ENCODE measurements at regions not wholly inside any gene's neighbourhood (a gene's known extent, or its start where the extent isn't known, plus 50 kb on each side); places are given as distances from the start of the nearest gene placed in this dataset.
A peak's percentile ranks its signal among the peaks of the same experiment; 100 is the strongest.

GRCh38 chr6:25121186-25121585, 158.0 kb upstream of the CARMIL1 start:
- no peak for TF ChIP-seq FOXP2 (optimal IDR thresholded peaks at IDR 0.05; ENCODE audit: borderline replicate concordance, extremely low read depth, extremely low read length, insufficient read depth)
- no peak for TF ChIP-seq POLR2AphosphoS5 (IDR thresholded peaks at IDR 0.05; ENCODE audit: low read depth, low read length)
- no peak for TF ChIP-seq TAF1 (IDR thresholded peaks at IDR 0.05; ENCODE audit: borderline replicate concordance, insufficient read depth, low read length)
- no peak for TF ChIP-seq SIN3A (IDR thresholded peaks at IDR 0.05; ENCODE audit: borderline replicate concordance, insufficient read depth, low read length)
- TF ChIP-seq REST (IDR thresholded peaks at IDR 0.05; ENCODE audit: insufficient read depth in 1 of 2, low read depth in 2 of 2, low read length in 2 of 2): no peak

- TF ChIP-seq POLR2AphosphoS5 (IDR thresholded peaks at IDR 0.05; ENCODE audit: low read depth, low read length) (no peak), FOXP2 (optimal IDR thresholded peaks at IDR 0.05; ENCODE audit: borderline replicate concordance, extremely low read depth, extremely low read length, insufficient read depth) (no peak), TAF1 (IDR thresholded peaks at IDR 0.05; ENCODE audit: borderline replicate concordance, insufficient read depth, low read length) (no peak), SIN3A (IDR thresholded peaks at IDR 0.05; ENCODE audit: borderline replicate concordance, insufficient read depth, low read length) (no peak), REST (IDR thresholded peaks at IDR 0.05; ENCODE audit: insufficient read depth in 1 of 2, low read depth in 2 of 2, low read length in 2 of 2) (0 out of 4 replicates have a peak, but pooled peaks of 1 of the 2 experiments have one; percentile 42)
Measured at GRCh38 chr6:25122001-25122400, 157.2 kb upstream of the CARMIL1 start.

GRCh38 chr6:25122622-25123237, 156.4 kb upstream of the CARMIL1 start:
- TF ChIP-seq POLR2AphosphoS5 (IDR thresholded peaks at IDR 0.05; ENCODE audit: low read depth, low read length) (no peak), SIN3A (IDR thresholded peaks at IDR 0.05; ENCODE audit: borderline replicate concordance, insufficient read depth, low read length) (no peak), TAF1 (IDR thresholded peaks at IDR 0.05; ENCODE audit: borderline replicate concordance, insufficient read depth, low read length) (no peak), REST (IDR thresholded peaks at IDR 0.05; ENCODE audit: insufficient read depth in 1 of 2, low read depth in 2 of 2, low read length in 2 of 2) (no peak), FOXP2 (optimal IDR thresholded peaks at IDR 0.05; ENCODE audit: borderline replicate concordance, extremely low read depth, extremely low read length, insufficient read depth) (no peak)

GRCh38 chr6:25124216-25124715, 154.9 kb upstream of the CARMIL1 start:
- TF ChIP-seq TAF1 (IDR thresholded peaks at IDR 0.05; ENCODE audit: borderline replicate concordance, insufficient read depth, low read length): no peak
- no peak for TF ChIP-seq REST (IDR thresholded peaks at IDR 0.05; ENCODE audit: insufficient read depth in 1 of 2, low read depth in 2 of 2, low read length in 2 of 2)

GRCh38 chr6:25125736-25126135, 153.4 kb upstream of the CARMIL1 start:
- TF ChIP-seq POLR2AphosphoS5 (IDR thresholded peaks at IDR 0.05; ENCODE audit: low read depth, low read length) (no peak), FOXP2 (optimal IDR thresholded peaks at IDR 0.05; ENCODE audit: borderline replicate concordance, extremely low read depth, extremely low read length, insufficient read depth) (no peak), TAF1 (IDR thresholded peaks at IDR 0.05; ENCODE audit: borderline replicate concordance, insufficient read depth, low read length) (no peak), REST (IDR thresholded peaks at IDR 0.05; ENCODE audit: insufficient read depth in 1 of 2, low read depth in 2 of 2, low read length in 2 of 2) (no peak), SIN3A (IDR thresholded peaks at IDR 0.05; ENCODE audit: borderline replicate concordance, insufficient read depth, low read length) (no peak)
